Trophoblast cell (in vitro differentiated cells and primary cell): ENCODE measurements at regions not wholly inside any gene's neighbourhood (a gene's known extent, or its start where the extent isn't known, plus 50 kb on each side); places are given as distances from the start of the nearest gene placed in this dataset.

ENCODE experiments used
- DNase-seq, 2 donors: peaks; one replicate each; pipeline ENCODE4 v3.0.0-alpha.2; 2016
- H2AFZ ChIP-seq: 2 replicates; pipeline ENCODE4 v1.6.1; 2013; ENCODE audit warnings: low read length, moderate library complexity, mild to moderate bottlenecking; ENCODE audit not compliant: insufficient read depth, poor library complexity
- H2AK5ac ChIP-seq: 2 replicates; pipeline ENCODE4 v1.6.1; 2013; ENCODE audit warnings: mild to moderate bottlenecking, low read length
- H2BK120ac ChIP-seq: 2 replicates; pipeline ENCODE4 v1.6.1; 2013; ENCODE audit warnings: low read length, mild to moderate bottlenecking, moderate library complexity; ENCODE audit not compliant: insufficient read depth, poor library complexity
- H2BK12ac ChIP-seq: 2 replicates; pipeline ENCODE4 v1.6.1; 2013; ENCODE audit warnings: mild to moderate bottlenecking, low read length, moderate library complexity
- H2BK5ac ChIP-seq: 2 replicates; pipeline ENCODE4 v1.6.1; 2013; ENCODE audit warnings: low read length, low read depth, moderate library complexity, mild to moderate bottlenecking; ENCODE audit not compliant: poor library complexity
- H3K14ac ChIP-seq: 2 replicates; pipeline ENCODE4 v1.6.1; 2013; ENCODE audit warnings: mild to moderate bottlenecking, low read length
- H3K18ac ChIP-seq: 2 replicates; pipeline ENCODE4 v1.6.1; 2013; ENCODE audit warnings: mild to moderate bottlenecking, low read length
- H3K23ac ChIP-seq: 2 replicates; pipeline ENCODE4 v1.6.1; 2013; ENCODE audit warnings: low read length
- H3K27ac ChIP-seq: 2 replicates; pipeline ENCODE4 v1.5.1; 2013; ENCODE audit warnings: low read depth, mild to moderate bottlenecking, inconsistent platforms, low read length, moderate library complexity
- H3K27me3 ChIP-seq: 2 replicates; pipeline ENCODE4 v1.6.1; 2013; ENCODE audit warnings: inconsistent platforms, mild to moderate bottlenecking, low read length, moderate library complexity; ENCODE audit not compliant: insufficient read depth
- H3K36me3 ChIP-seq, 2 experiments: 1 replicate in 1 of 2; 2 replicates in 1 of 2; pipeline ENCODE4 v1.6.1; 2013; ENCODE audit warnings: low read length in 2 of 2, mild to moderate bottlenecking in 2 of 2, moderate library complexity in 1 of 2; ENCODE audit not compliant: insufficient read depth in 2 of 2, control insufficient read depth in 1 of 2
- H3K4ac ChIP-seq: 2 replicates; pipeline ENCODE4 v1.6.1; 2013; ENCODE audit warnings: low read depth, mild to moderate bottlenecking, low read length, moderate library complexity
- H3K4me1 ChIP-seq, 2 experiments: 1 replicate in 1 of 2; 2 replicates in 1 of 2; pipeline ENCODE4 v1.6.1; 2013; ENCODE audit warnings: low read length in 2 of 2, mild to moderate bottlenecking in 2 of 2, moderate library complexity in 1 of 2; ENCODE audit not compliant: insufficient read depth in 2 of 2, control insufficient read depth in 1 of 2
- H3K4me2 ChIP-seq: 2 replicates; pipeline ENCODE4 v1.6.1; 2013; ENCODE audit warnings: inconsistent platforms, mild to moderate bottlenecking, low read length, moderate library complexity
- H3K4me3 ChIP-seq: 2 replicates; pipeline ENCODE4 v1.5.1; 2013; ENCODE audit warnings: mild to moderate bottlenecking, low read depth, low read length, inconsistent platforms
- H3K79me1 ChIP-seq: one replicate; pipeline ENCODE4 v1.6.1; 2013; ENCODE audit warnings: low read length
- H3K79me2 ChIP-seq: 2 replicates; pipeline ENCODE4 v1.6.1; 2013; ENCODE audit warnings: low read length, mild to moderate bottlenecking; ENCODE audit not compliant: control insufficient read depth, insufficient read depth, poor library complexity
- H3K9ac ChIP-seq: 2 replicates; pipeline ENCODE4 v1.6.1; 2013; ENCODE audit warnings: mild to moderate bottlenecking, low read length
- H3K9me3 ChIP-seq: 2 replicates; pipeline ENCODE4 v1.6.1; 2013; ENCODE audit warnings: low read depth, mild to moderate bottlenecking, control low read depth, inconsistent platforms, low read length; ENCODE audit not compliant: insufficient read depth
- H4K12ac ChIP-seq: 2 replicates; pipeline ENCODE4 v1.6.1; 2013; ENCODE audit warnings: low read depth, mild to moderate bottlenecking, low read length, moderate library complexity
- H4K8ac ChIP-seq: 2 replicates; pipeline ENCODE4 v1.6.1; 2013; ENCODE audit warnings: low read depth, mild to moderate bottlenecking, low read length, moderate library complexity
- H4K91ac ChIP-seq: one replicate; pipeline ENCODE4 v1.6.1; 2013; ENCODE audit warnings: low read depth, mild to moderate bottlenecking, low read length, moderate library complexity
- WGBS: extraction: QIAGEN DNeasy Blood & Tissue Kit; methylation state at CpG from one replicate; pipeline ENCODE4 v1.1.7; 2013; ENCODE audit warnings: missing lambda C conversion rate; ENCODE audit not compliant: insufficient read length, insufficient coverage; ENCODE audit errors: extremely low coverage; 5-methylcytosine and 5-hydroxymethylcytosine counted together

- H3K4me2 ChIP-seq = no peak overlapping the region
Observed at GRCh38 chr2:133777574-133777960, 209.3 kb upstream of the NCKAP5 start.

GRCh38 chr2:133780099-133780996, 212.1 kb upstream of the NCKAP5 start:
- Histone ChIP-seq H3K4me3 (no peak overlapping the region), H2BK12ac (no peak overlapping the region), H3K4me1 (no peaks in the 10 kb centered on the region), H3K9ac (no peak overlapping the region), H3K79me2 (no peaks in the 10 kb centered on the region), H4K91ac (no peak overlapping the region), H3K27ac (no peak overlapping the region), H3K27me3 (no peaks in the 10 kb centered on the region), H2BK120ac (no peak overlapping the region), H3K18ac (no peak overlapping the region), H3K4me2 (no peak overlapping the region), H3K79me1 (no peaks in the 10 kb centered on the region), H3K23ac (no peak overlapping the region), H3K9me3 (no peaks in the 10 kb centered on the region), H4K12ac (no peak overlapping the region), H2AFZ (no peak overlapping the region), H2BK5ac (no peak overlapping the region), H3K4ac (no peak overlapping the region), H3K36me3 (no peaks in the 10 kb centered on the region), H3K14ac (no peak overlapping the region), H4K8ac (no peak overlapping the region), H2AK5ac (no peak overlapping the region)
- DNase-seq = peak; percentile 51 to 76
- no CpG with 5 or more reads among the region's 12 CpGs for WGBS

More at GRCh38 chr2:133777574-133777960, 209.3 kb upstream of the NCKAP5 start:
- Histone ChIP-seq H3K27me3 (no peaks in the 10 kb centered on the region), H2BK120ac (no peak overlapping the region), H2BK5ac (no peak overlapping the region), H3K4ac (no peak overlapping the region), H2AK5ac (no peak overlapping the region), H3K4me3 (no peak overlapping the region), H3K14ac (no peak overlapping the region), H3K27ac (no peak overlapping the region), H3K36me3 (no peaks in the 10 kb centered on the region), H3K23ac (no peak overlapping the region), H3K4me1 (no peaks in the 10 kb centered on the region), H3K79me2 (no peaks in the 10 kb centered on the region), H4K8ac (no peak overlapping the region), H4K12ac (no peak overlapping the region), H3K9me3 (no peaks in the 10 kb centered on the region), H4K91ac (no peak overlapping the region), H2BK12ac (no peak overlapping the region), H2AFZ (no peak overlapping the region), H3K79me1 (no peaks in the 10 kb centered on the region), H3K9ac (no peak overlapping the region), H3K18ac (no peak overlapping the region)
- no CpG with 5 or more reads among the region's 7 CpGs for WGBS
- no peak for DNase-seq

- WGBS = 100% methylated on average over 2 of the region's 5 CpGs
- no peak overlapping the region for H2AK5ac ChIP-seq
- H3K9me3 ChIP-seq = no peaks in the 10 kb centered on the region
- no peak overlapping the region for H2BK12ac ChIP-seq
- H3K36me3 ChIP-seq = no peaks in the 10 kb centered on the region
- no peak overlapping the region for H3K4ac ChIP-seq
- no peak overlapping the region for H3K18ac ChIP-seq
- no peak overlapping the region for H3K4me2 ChIP-seq
- no peak overlapping the region for H4K91ac ChIP-seq
- H4K12ac ChIP-seq = no peak overlapping the region
- H3K27me3 ChIP-seq = no peaks in the 10 kb centered on the region
- H2BK5ac ChIP-seq = no peak overlapping the region
- no peak overlapping the region for H3K4me3 ChIP-seq
- H2BK120ac ChIP-seq = no peak overlapping the region
- no peaks in the 10 kb centered on the region for H3K79me2 ChIP-seq
- H2AFZ ChIP-seq = no peak overlapping the region
- no peak overlapping the region for H3K23ac ChIP-seq
- DNase-seq = no peak
- no peak overlapping the region for H3K14ac ChIP-seq
- no peaks in the 10 kb centered on the region for H3K4me1 ChIP-seq
- no peaks in the 10 kb centered on the region for H3K79me1 ChIP-seq
- no peak overlapping the region for H4K8ac ChIP-seq
- no peak overlapping the region for H3K9ac ChIP-seq
- no peak overlapping the region for H3K27ac ChIP-seq
Observed at GRCh38 chr2:133780997-133781513, 212.8 kb upstream of the NCKAP5 start.

DNA sequence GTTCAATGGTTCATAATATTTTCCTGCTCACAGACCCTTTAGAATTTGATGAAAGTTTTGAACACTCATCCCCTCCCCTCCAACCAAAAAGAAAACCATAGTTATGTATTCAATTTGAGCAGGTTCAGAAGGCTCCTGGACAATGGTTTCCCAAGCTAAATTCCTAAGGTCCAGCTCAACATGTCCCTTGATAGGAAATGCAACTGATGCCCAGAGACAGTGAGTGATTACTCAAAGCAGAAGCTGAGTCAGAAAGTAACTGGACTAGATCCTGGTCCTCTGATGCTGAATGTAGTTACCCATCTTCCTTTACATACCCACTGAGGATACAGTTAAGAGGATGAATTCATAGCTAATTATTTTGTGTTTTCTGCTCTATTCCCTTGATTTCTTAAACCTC, 218.9 kb upstream of the NCKAP5 start:
- no peak overlapping the region for H4K12ac ChIP-seq
- no peak overlapping the region for H3K18ac ChIP-seq
- H3K4me1 ChIP-seq = no peaks in the 10 kb centered on the region
- no peak overlapping the region for H2AK5ac ChIP-seq
- no peak overlapping the region for H2BK120ac ChIP-seq
- H3K4ac ChIP-seq = no peak overlapping the region
- no peak overlapping the region for H3K14ac ChIP-seq
- H3K4me3 ChIP-seq = no peak overlapping the region
- H4K91ac ChIP-seq = no peak overlapping the region
- H4K8ac ChIP-seq = no peak overlapping the region
- no peak overlapping the region for H2BK12ac ChIP-seq
- no peak overlapping the region for H3K23ac ChIP-seq
- H2BK5ac ChIP-seq = no peak overlapping the region
- H3K79me1 ChIP-seq = no peaks in the 10 kb centered on the region
- no peak overlapping the region for H3K9ac ChIP-seq
- no peak overlapping the region for H2AFZ ChIP-seq
- H3K36me3 ChIP-seq = no peaks in the 10 kb centered on the region
- no peak overlapping the region for H3K27ac ChIP-seq
- DNase-seq = peak in 1 of 2 donors; percentile 28
- no peaks in the 10 kb centered on the region for H3K9me3 ChIP-seq
- no peaks in the 10 kb centered on the region for H3K79me2 ChIP-seq
- no peak overlapping the region for H3K4me2 ChIP-seq
- no peaks in the 10 kb centered on the region for H3K27me3 ChIP-seq
